PC-9 (cell line): ENCODE measurements at regions not wholly inside any gene's neighbourhood (a gene's known extent, or its start where the extent isn't known, plus 50 kb on each side); places are given as distances from the start of the nearest gene placed in this dataset.

Source experiments
- EZH2 ChIP-seq: fragments of 200-600 bp; sonication (generic); IDR thresholded peaks from 2 replicates; pipeline ENCODE4 v1.8.0; 2017; ENCODE audit warnings: antibody characterized with exemption, low read depth
- TF ChIP-seq, protein P1 (sequence below): fragments of 200-600 bp; sonication (generic); conservative IDR thresholded peaks from 2 replicates; pipeline ENCODE4 v1.6.1; 2017; ENCODE audit warnings: mixed run types, antibody characterized with exemption, mild to moderate bottlenecking, moderate library complexity

DNA sequence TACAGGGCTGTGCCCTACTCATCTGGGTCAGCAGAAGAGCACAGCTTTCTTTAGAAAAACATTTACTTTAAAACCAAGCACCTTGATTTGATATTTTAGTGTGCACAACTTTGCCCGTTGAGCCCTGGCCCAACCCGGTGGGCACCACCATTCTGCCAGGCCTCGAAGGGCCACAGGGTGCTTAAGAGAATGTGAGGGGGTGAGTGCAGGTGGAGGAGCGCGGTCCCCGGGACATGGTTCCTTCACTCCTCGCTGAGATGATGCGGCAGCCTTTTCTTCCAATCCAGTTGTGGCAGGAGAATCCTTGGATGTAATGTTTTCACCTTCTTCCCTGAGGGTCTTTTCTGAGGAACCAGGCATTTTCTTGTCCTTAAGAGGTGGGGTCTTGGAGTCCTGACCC, 119.0 kb downstream of the RPIA start:
- TF ChIP-seq, protein P1, sequence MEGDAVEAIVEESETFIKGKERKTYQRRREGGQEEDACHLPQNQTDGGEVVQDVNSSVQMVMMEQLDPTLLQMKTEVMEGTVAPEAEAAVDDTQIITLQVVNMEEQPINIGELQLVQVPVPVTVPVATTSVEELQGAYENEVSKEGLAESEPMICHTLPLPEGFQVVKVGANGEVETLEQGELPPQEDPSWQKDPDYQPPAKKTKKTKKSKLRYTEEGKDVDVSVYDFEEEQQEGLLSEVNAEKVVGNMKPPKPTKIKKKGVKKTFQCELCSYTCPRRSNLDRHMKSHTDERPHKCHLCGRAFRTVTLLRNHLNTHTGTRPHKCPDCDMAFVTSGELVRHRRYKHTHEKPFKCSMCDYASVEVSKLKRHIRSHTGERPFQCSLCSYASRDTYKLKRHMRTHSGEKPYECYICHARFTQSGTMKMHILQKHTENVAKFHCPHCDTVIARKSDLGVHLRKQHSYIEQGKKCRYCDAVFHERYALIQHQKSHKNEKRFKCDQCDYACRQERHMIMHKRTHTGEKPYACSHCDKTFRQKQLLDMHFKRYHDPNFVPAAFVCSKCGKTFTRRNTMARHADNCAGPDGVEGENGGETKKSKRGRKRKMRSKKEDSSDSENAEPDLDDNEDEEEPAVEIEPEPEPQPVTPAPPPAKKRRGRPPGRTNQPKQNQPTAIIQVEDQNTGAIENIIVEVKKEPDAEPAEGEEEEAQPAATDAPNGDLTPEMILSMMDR, result no peak
- no peak for TF ChIP-seq EZH2
